HFFc6 (cell line): ENCODE measurements at regions not wholly inside any gene's neighbourhood (a gene's known extent, or its start where the extent isn't known, plus 50 kb on each side); places are given as distances from the start of the nearest gene placed in this dataset.

Experiments
- DNase-seq: peaks from one replicate; pipeline ENCODE4 v3.0.0-alpha.2; 2018
- H3K27ac Mint-ChIP-seq: 2 replicates; pipeline ENCODE4 v1.8.0; 2020; ENCODE audit warnings: mild to moderate bottlenecking, mixed read lengths
- H3K27me3 Mint-ChIP-seq: 2 replicates; pipeline ENCODE4 v1.8.0; 2021; ENCODE audit warnings: mild to moderate bottlenecking, moderate library complexity, mixed read lengths; ENCODE audit not compliant: insufficient read depth
- H3K36me3 Mint-ChIP-seq: 2 replicates; pipeline ENCODE4 v1.8.0; 2021; ENCODE audit warnings: low read depth, mixed read lengths
- H3K4me1 Mint-ChIP-seq: 2 replicates; pipeline ENCODE4 v1.8.0; 2020; ENCODE audit warnings: low read depth, mixed read lengths
- H3K4me3 Mint-ChIP-seq: 2 replicates; pipeline ENCODE4 v1.8.0; 2020; ENCODE audit warnings: mild to moderate bottlenecking, moderate library complexity, mixed read lengths
- H3K9me3 Mint-ChIP-seq: 2 replicates; pipeline ENCODE4 v1.8.0; 2020; ENCODE audit warnings: mild to moderate bottlenecking, mixed read lengths
- TF ChIP-seq, protein P1 (sequence below): fragments of 200-600 bp; sonication (generic); IDR thresholded peaks from 2 replicates; pipeline ENCODE4 v1.5.0; 2021; ENCODE audit warnings: antibody characterized with exemption, mild to moderate bottlenecking

GRCh38 chr5:136864960-136865359 lies 499.6 kb upstream of the TRPC7 start:
- H3K27me3 Mint-ChIP-seq: peaks cover 2% of the 10 kb centered on the region; the same call in 1 of the 2 replicates
- H3K9me3 Mint-ChIP-seq: no peaks in the 10 kb centered on the region
- H3K36me3 Mint-ChIP-seq: no peaks in the 10 kb centered on the region
- no peak overlapping the region for H3K27ac Mint-ChIP-seq
- no peak for DNase-seq
- peaks cover 5% of the 10 kb centered on the region; the same call in 1 of the 2 replicates for H3K4me1 Mint-ChIP-seq
- TF ChIP-seq, protein P1, sequence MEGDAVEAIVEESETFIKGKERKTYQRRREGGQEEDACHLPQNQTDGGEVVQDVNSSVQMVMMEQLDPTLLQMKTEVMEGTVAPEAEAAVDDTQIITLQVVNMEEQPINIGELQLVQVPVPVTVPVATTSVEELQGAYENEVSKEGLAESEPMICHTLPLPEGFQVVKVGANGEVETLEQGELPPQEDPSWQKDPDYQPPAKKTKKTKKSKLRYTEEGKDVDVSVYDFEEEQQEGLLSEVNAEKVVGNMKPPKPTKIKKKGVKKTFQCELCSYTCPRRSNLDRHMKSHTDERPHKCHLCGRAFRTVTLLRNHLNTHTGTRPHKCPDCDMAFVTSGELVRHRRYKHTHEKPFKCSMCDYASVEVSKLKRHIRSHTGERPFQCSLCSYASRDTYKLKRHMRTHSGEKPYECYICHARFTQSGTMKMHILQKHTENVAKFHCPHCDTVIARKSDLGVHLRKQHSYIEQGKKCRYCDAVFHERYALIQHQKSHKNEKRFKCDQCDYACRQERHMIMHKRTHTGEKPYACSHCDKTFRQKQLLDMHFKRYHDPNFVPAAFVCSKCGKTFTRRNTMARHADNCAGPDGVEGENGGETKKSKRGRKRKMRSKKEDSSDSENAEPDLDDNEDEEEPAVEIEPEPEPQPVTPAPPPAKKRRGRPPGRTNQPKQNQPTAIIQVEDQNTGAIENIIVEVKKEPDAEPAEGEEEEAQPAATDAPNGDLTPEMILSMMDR: no peak
- H3K4me3 Mint-ChIP-seq: no peak overlapping the region

DNA sequence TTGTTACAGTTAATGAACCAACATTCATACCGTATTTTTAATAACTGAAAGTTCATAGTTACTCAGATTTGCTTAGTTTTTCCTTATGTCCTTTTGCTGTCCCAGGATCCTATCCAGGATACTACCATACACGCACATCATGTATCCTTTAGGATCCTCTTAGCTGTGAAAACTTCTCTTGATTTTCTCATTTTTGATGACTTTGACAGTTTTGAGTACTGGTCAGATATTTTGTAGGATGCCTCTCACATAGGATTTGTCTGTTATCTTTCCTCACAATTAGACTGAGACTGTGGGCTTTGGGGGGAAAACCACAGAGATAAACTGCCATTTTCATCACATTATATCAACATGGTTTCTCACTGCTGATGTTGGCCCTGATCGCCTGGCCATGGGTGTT lies 491.3 kb upstream of the TRPC7 start:
- Mint-ChIP-seq H3K9me3 (no peaks in the 10 kb centered on the region), H3K4me3 (no peak overlapping the region), H3K4me1 (no peaks in the 10 kb centered on the region), H3K27me3 (peaks cover 1% of the 10 kb centered on the region; the same call in 1 of the 2 replicates), H3K36me3 (no peaks in the 10 kb centered on the region), H3K27ac (no peak overlapping the region)
- no peak for DNase-seq
- TF ChIP-seq, protein P1: no peak

DNA sequence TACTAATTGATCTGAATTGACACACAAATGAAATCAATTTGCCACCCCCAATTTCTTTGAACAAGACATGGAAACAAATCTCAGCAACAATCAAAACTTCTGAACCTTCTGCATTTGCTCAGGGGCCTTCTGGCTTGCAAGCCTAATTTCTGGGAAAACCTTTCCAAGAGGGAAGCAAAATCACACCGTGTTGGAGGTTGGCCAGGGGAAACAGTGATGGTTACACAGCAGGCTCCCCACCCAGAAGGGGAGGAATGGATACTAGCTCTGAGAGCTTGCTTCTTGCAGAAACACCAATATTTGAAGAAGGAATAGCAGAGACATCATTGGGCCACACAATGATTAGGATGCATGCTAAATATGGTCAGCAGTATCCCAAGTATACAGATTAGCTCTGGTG lies 488.6 kb upstream of the TRPC7 start:
- no peak overlapping the region for H3K4me3 Mint-ChIP-seq
- TF ChIP-seq, protein P1: no peak

GRCh38 chr5:136840601-136841000 lies 475.3 kb upstream of the TRPC7 start:
- TF ChIP-seq, protein P1: no peak

More for the DNA sequence above, 488.6 kb upstream of the TRPC7 start:
- H3K4me1 Mint-ChIP-seq: no peaks in the 10 kb centered on the region
- no peaks in the 10 kb centered on the region for H3K36me3 Mint-ChIP-seq
- no peak for DNase-seq
- peaks cover 1% of the 10 kb centered on the region; the same call in 1 of the 2 replicates for H3K27me3 Mint-ChIP-seq
- no peak overlapping the region for H3K27ac Mint-ChIP-seq
- H3K9me3 Mint-ChIP-seq: peaks cover 5% of the 10 kb centered on the region; the same call in 1 of the 2 replicates

DNA sequence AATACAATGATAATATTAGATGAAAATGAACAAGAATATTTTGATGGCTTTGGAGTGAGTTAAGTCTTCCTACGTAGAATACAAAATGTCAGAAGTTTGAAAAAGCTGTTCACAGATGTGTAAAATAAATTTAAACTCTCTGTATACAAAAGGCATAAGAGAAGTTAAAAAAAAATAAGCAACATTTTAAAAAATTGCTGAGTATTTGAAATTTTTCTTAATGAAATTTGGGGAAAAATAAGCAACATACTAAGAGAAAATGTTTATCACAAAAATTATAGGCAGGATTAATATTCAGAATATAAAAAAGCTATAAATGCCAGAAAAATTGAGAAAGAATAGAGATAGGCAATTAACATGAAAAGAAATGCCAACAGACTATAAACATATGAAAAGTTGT lies 470.7 kb upstream of the TRPC7 start:
- peaks cover 2% of the 10 kb centered on the region for H3K27me3 Mint-ChIP-seq

More at GRCh38 chr5:136840601-136841000, 475.3 kb upstream of the TRPC7 start:
- Mint-ChIP-seq H3K4me1 (no peaks in the 10 kb centered on the region), H3K27ac (no peak overlapping the region), H3K36me3 (no peaks in the 10 kb centered on the region), H3K9me3 (no peaks in the 10 kb centered on the region), H3K27me3 (peaks cover 11% of the 10 kb centered on the region), H3K4me3 (no peak overlapping the region)
- no peak for DNase-seq

More for the DNA sequence above, 470.7 kb upstream of the TRPC7 start:
- no peak overlapping the region for H3K27ac Mint-ChIP-seq
- H3K4me3 Mint-ChIP-seq: no peak overlapping the region
- TF ChIP-seq, protein P1: no peak
- no peak for DNase-seq
- H3K36me3 Mint-ChIP-seq: no peaks in the 10 kb centered on the region
- H3K9me3 Mint-ChIP-seq: no peaks in the 10 kb centered on the region
- H3K4me1 Mint-ChIP-seq: no peaks in the 10 kb centered on the region
